GM12878 (cell line): ENCODE measurements at regions not wholly inside any gene's neighbourhood (a gene's known extent, or its start where the extent isn't known, plus 50 kb on each side); places are given as distances from the start of the nearest gene placed in this dataset.

Experiments
- ATAC-seq: fragments of 200-7000 bp; cut with Tn5 transposase; 3 replicates; pipeline ENCODE4 v1.9.1; 2020; ENCODE audit warnings: mild to moderate bottlenecking, moderate library complexity
- BruUV-seq: library from RNA; stranded (reverse); fragments of 400-500 nt; replicated peaks from 2 replicates; lab custom pipeline; 2021; lab: Mats Ljungman, UMichigan
- CTCF ChIA-PET: fragments of 300-600 bp; sonication (Branson Sonifier 250); formaldehyde crosslinking; extraction: SDS; loops from one replicate; lab custom pipeline; 2021; ENCODE audit warnings: inconsistent platforms; lab: Yijun Ruan, JAX
- POLR2A ChIA-PET: fragments of 350-600 bp; formaldehyde crosslinking; extraction: SDS; loops from one replicate; lab custom pipeline; 2021; ENCODE audit warnings: inconsistent platforms; lab: Charles Lee
- RAD21 ChIA-PET: fragments of 300-600 bp; sonication (Branson Sonifier 250); formaldehyde crosslinking; loops from one replicate; lab custom pipeline; 2023; ENCODE audit warnings: antibody characterized with exemption; ENCODE audit not compliant: unreplicated experiment; lab: Charles Lee
- SMC1A ChIA-PET: fragments of 300-600 bp; sonication (Branson Sonifier 250); formaldehyde crosslinking; loops from one replicate; lab custom pipeline; 2023; ENCODE audit not compliant: unreplicated experiment, uncharacterized antibody; lab: Charles Lee
- DNase-seq: peaks from one replicate; pipeline ENCODE4 v3.0.0-alpha.2; 2011; ENCODE audit warnings: low read depth, low spot score
- FAIRE-seq: peaks from 3 replicates; lab custom pipeline; 2011; peaks lifted over from hg19 to GRCh38; lab: Jason Lieb, UNC
- H2AFZ ChIP-seq: 2 replicates; pipeline ENCODE4 v1.6.0; 2011; ENCODE audit warnings: low read depth, low read length, control low read depth; ENCODE audit not compliant: control insufficient read depth
- H3K27ac ChIP-seq: 2 replicates; pipeline ENCODE4 v1.5.1; 2011; ENCODE audit warnings: control low read depth; ENCODE audit not compliant: control insufficient read depth, insufficient read depth
- H3K27me3 ChIP-seq, 2 experiments: replicated peaks in 1 of 2; 2 replicates each; pipeline versions ENCODE4 v1.6.0 to v1.6.1; 2011; ENCODE audit warnings: low read length in 1 of 2; ENCODE audit not compliant: control insufficient read depth in 2 of 2, insufficient read depth in 2 of 2
- H3K36me3 ChIP-seq, 2 experiments: 2 replicates each; pipeline ENCODE4 v1.5.1; 2011; ENCODE audit warnings: low read length in 1 of 2; ENCODE audit not compliant: control insufficient read depth in 2 of 2, insufficient read depth in 2 of 2
- H3K4me1 ChIP-seq: 2 replicates; pipeline ENCODE4 v1.6.1; 2011; ENCODE audit warnings: mild to moderate bottlenecking, low read length, moderate library complexity, mixed read lengths; ENCODE audit not compliant: control insufficient read depth, insufficient read depth
- H3K4me2 ChIP-seq: 2 replicates; pipeline ENCODE4 v1.6.0; 2011; ENCODE audit warnings: control low read depth; ENCODE audit not compliant: control insufficient read depth, insufficient read depth
- H3K4me3 ChIP-seq: fragments of 200-600 bp; sonication (generic); 2 replicates; pipeline ENCODE4 v1.5.1; 2016
- H3K79me2 ChIP-seq: 2 replicates; pipeline ENCODE4 v1.6.0; 2011; ENCODE audit warnings: low read length; ENCODE audit not compliant: control insufficient read depth, insufficient read depth
- H3K9ac ChIP-seq: 2 replicates; pipeline ENCODE4 v1.8.0; 2011; ENCODE audit warnings: low read length, control low read depth, mixed read lengths; ENCODE audit not compliant: control insufficient read depth, insufficient read depth
- H3K9me3 ChIP-seq: replicated peaks from 3 replicates; pipeline ENCODE4 v1.5.1; 2011; ENCODE audit warnings: mild to moderate bottlenecking, low read length; ENCODE audit not compliant: control insufficient read depth, insufficient read depth
- H4K20me1 ChIP-seq: 2 replicates; pipeline ENCODE4 v1.6.0; 2011; ENCODE audit not compliant: control insufficient read depth, insufficient read depth
- ASH2L ChIP-seq: fragments of 300-600, 200-600 bp; sonication (generic); IDR thresholded peaks from 2 replicates; pipeline ENCODE4 v1.6.1; 2017; ENCODE audit warnings: low read depth, mild to moderate bottlenecking, borderline replicate concordance
- FOXK2 ChIP-seq: fragments of 450-650 bp; IDR thresholded peaks from 2 replicates; pipeline ENCODE4 v1.6.1; 2017; ENCODE audit warnings: mild to moderate bottlenecking, moderate library complexity
- HDGF ChIP-seq: fragments of 450-650 bp; IDR thresholded peaks from 2 replicates; pipeline ENCODE4 v1.6.1; 2016; ENCODE audit warnings: antibody characterized with exemption
- IKZF1 ChIP-seq: fragments of 450-650 bp; conservative IDR thresholded peaks from 2 replicates; pipeline ENCODE4 v1.6.1; 2017; ENCODE audit warnings: antibody characterized with exemption, mild to moderate bottlenecking
- NR2F1 ChIP-seq: fragments of 450-650 bp; conservative IDR thresholded peaks from 2 replicates; pipeline ENCODE4 v1.6.1; 2017; ENCODE audit warnings: mild to moderate bottlenecking
- SMC3 ChIP-seq: IDR thresholded peaks from 2 replicates; pipeline ENCODE4 v1.6.1; 2011; ENCODE audit warnings: low read length, improper control_type of control experiment, borderline replicate concordance
- SREBF1 ChIP-seq: IDR thresholded peaks from 2 replicates; pipeline ENCODE4 v1.6.1; 2012; ENCODE audit warnings: mild to moderate bottlenecking, low read length
- WGBS: methylation state at CpG from one replicate; pipeline ENCODE4 v1.1.6; 2016; ENCODE audit warnings: low lambda C conversion rate; ENCODE audit not compliant: insufficient replicate concordance, insufficient coverage; ENCODE audit errors: missing lambda C conversion rate; 5-methylcytosine and 5-hydroxymethylcytosine counted together
- in situ Hi-C: fragments of 300-500 bp; cut with MboI; formaldehyde crosslinking; loops from 9 replicates; pipeline ENCODE4 v1.14.3; 2018; ENCODE audit warnings: mixed read lengths
- intact Hi-C: fragments of 100-400 bp; cut with micrococcal nuclease; formaldehyde crosslinking; loops from one replicate; pipeline ENCODE4 v1.14.2; 2022; ENCODE audit not compliant: unreplicated experiment
- TF ChIP-seq, protein P1 (sequence below): IDR thresholded peaks from 2 replicates; pipeline ENCODE4 v1.6.1; 2012; ENCODE audit warnings: low read depth, low read length, improper control_type of control experiment
- TF ChIP-seq, protein P2 (sequence below): fragments of 450-650 bp; IDR thresholded peaks from 2 replicates; pipeline ENCODE4 v1.6.1; 2016; ENCODE audit warnings: mild to moderate bottlenecking
- TF ChIP-seq, protein P3 (sequence below): fragments of 150-350 bp; IDR thresholded peaks from 2 replicates; pipeline ENCODE4 v1.6.1; 2016; ENCODE audit warnings: low read depth, low read length
- TF ChIP-seq, protein P4 (sequence below), 3 experiments: IDR thresholded peaks in 2 of 3; conservative IDR thresholded peaks in 1 of 3; 2 replicates each; pipeline ENCODE4 v1.5.1; 2011; ENCODE audit warnings: low read depth in 3 of 3, low read length in 3 of 3, mild to moderate bottlenecking in 3 of 3, control low read depth in 2 of 3, moderate library complexity in 2 of 3, inconsistent platforms in 1 of 3, mixed read lengths in 1 of 3; ENCODE audit not compliant: control insufficient read depth in 2 of 3, insufficient read depth in 1 of 3; ENCODE audit errors: extremely low read depth in 1 of 3

DNA sequence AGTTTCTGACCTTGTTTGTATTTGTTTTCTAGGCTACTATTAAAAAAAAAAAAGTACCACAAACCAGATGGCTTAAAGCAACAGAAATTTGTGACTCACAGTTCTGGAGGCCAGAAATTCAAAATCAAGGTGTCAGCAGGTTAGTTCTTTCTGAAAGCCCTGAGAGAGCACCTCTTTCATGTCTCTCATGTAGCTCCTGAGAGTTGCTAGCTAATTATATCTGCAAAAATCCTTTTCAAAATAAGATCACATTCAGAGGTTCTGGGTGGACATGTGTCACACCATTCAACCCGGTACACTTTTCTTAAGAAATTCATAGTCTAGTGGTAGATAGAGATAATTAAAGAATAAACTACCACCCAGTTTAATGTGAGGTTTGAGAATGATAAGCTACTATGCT, 888.6 kb downstream of the GRID1 start:
- Histone ChIP-seq H4K20me1 (no peaks in the 10 kb centered on the region), H3K27me3 (no peaks in the 10 kb centered on the region), H3K9me3 (no peaks in the 10 kb centered on the region), H3K4me2 (no peak overlapping the region), H3K9ac (no peak overlapping the region), H3K36me3 (no peaks in the 10 kb centered on the region), H2AFZ (no peak overlapping the region), H3K27ac (no peak overlapping the region), H3K79me2 (no peaks in the 10 kb centered on the region), H3K4me3 (no peak overlapping the region), H3K4me1 (no peaks in the 10 kb centered on the region)
- TF ChIP-seq, protein P1, sequence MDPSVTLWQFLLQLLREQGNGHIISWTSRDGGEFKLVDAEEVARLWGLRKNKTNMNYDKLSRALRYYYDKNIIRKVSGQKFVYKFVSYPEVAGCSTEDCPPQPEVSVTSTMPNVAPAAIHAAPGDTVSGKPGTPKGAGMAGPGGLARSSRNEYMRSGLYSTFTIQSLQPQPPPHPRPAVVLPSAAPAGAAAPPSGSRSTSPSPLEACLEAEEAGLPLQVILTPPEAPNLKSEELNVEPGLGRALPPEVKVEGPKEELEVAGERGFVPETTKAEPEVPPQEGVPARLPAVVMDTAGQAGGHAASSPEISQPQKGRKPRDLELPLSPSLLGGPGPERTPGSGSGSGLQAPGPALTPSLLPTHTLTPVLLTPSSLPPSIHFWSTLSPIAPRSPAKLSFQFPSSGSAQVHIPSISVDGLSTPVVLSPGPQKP, result no peak
- TF ChIP-seq NR2F1 (no peak), HDGF (no peak), IKZF1 (no peak)
- TF ChIP-seq, protein P2, sequence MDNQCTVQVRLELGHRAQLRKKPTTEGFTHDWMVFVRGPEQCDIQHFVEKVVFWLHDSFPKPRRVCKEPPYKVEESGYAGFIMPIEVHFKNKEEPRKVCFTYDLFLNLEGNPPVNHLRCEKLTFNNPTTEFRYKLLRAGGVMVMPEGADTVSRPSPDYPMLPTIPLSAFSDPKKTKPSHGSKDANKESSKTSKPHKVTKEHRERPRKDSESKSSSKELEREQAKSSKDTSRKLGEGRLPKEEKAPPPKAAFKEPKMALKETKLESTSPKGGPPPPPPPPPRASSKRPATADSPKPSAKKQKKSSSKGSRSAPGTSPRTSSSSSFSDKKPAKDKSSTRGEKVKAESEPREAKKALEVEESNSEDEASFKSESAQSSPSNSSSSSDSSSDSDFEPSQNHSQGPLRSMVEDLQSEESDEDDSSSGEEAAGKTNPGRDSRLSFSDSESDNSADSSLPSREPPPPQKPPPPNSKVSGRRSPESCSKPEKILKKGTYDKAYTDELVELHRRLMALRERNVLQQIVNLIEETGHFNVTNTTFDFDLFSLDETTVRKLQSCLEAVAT, result no peak
- FAIRE-seq, result no peak
- intact Hi-C loops, result no loop called here
- no peak for ATAC-seq
- no TSS peak for BruUV-seq
- ChIA-PET CTCF (no interaction called here), RAD21 (no interaction called here), POLR2A (no interaction called here), SMC1A (no interaction called here)
- no peak for DNase-seq
- in situ Hi-C loops, result no loop called here
- WGBS, result 0% methylated on average over 1 of the region's 1 CpG

DNA sequence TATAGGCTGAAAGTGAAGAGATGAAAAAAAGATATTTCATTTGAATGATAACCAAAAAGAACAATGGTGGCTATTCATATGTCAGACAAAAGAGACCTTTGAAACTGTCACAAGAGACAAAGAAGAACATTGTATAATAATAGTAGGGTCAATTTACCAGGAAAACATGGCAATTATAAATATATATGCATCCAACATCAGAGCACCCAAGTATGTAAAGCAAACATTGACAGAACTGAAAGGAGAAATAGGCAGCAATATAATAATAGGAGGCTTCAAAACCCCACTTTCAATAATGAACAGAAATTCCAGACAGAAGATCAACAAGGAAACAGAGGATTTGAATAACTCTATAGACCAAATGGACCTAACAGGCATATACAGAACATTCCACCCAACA, 876.2 kb downstream of the GRID1 start:
- BruUV-seq, result no TSS peak
- H3K9me3 ChIP-seq, result no peaks in the 10 kb centered on the region
- in situ Hi-C loops, result no loop called here
- SMC1A ChIA-PET, result no interaction called here
- no peak overlapping the region for H3K4me2 ChIP-seq
- H3K27ac ChIP-seq, result no peak overlapping the region
- no peaks in the 10 kb centered on the region for H4K20me1 ChIP-seq
- no peak overlapping the region for H3K4me3 ChIP-seq
- no peak for ATAC-seq
- no peak overlapping the region for H2AFZ ChIP-seq
- POLR2A ChIA-PET, result no interaction called here
- H3K79me2 ChIP-seq, result no peaks in the 10 kb centered on the region
- H3K27me3 ChIP-seq, result no peaks in the 10 kb centered on the region
- no peak for FAIRE-seq
- RAD21 ChIA-PET, result no interaction called here
- intact Hi-C loops, result no loop called here
- no peak for DNase-seq
- CTCF ChIA-PET, result no interaction called here
- no peak overlapping the region for H3K9ac ChIP-seq
- H3K36me3 ChIP-seq, result no peaks in the 10 kb centered on the region
- no peaks in the 10 kb centered on the region for H3K4me1 ChIP-seq
- no peak for TF ChIP-seq SREBF1
- TF ChIP-seq SMC3, result no peak
- TF ChIP-seq ASH2L, result no peak
- TF ChIP-seq FOXK2, result no peak
- TF ChIP-seq, protein P3, sequence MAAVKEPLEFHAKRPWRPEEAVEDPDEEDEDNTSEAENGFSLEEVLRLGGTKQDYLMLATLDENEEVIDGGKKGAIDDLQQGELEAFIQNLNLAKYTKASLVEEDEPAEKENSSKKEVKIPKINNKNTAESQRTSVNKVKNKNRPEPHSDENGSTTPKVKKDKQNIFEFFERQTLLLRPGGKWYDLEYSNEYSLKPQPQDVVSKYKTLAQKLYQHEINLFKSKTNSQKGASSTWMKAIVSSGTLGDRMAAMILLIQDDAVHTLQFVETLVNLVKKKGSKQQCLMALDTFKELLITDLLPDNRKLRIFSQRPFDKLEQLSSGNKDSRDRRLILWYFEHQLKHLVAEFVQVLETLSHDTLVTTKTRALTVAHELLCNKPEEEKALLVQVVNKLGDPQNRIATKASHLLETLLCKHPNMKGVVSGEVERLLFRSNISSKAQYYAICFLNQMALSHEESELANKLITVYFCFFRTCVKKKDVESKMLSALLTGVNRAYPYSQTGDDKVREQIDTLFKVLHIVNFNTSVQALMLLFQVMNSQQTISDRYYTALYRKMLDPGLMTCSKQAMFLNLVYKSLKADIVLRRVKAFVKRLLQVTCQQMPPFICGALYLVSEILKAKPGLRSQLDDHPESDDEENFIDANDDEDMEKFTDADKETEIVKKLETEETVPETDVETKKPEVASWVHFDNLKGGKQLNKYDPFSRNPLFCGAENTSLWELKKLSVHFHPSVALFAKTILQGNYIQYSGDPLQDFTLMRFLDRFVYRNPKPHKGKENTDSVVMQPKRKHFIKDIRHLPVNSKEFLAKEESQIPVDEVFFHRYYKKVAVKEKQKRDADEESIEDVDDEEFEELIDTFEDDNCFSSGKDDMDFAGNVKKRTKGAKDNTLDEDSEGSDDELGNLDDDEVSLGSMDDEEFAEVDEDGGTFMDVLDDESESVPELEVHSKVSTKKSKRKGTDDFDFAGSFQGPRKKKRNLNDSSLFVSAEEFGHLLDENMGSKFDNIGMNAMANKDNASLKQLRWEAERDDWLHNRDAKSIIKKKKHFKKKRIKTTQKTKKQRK, result no peak
- TF ChIP-seq, protein P4, sequence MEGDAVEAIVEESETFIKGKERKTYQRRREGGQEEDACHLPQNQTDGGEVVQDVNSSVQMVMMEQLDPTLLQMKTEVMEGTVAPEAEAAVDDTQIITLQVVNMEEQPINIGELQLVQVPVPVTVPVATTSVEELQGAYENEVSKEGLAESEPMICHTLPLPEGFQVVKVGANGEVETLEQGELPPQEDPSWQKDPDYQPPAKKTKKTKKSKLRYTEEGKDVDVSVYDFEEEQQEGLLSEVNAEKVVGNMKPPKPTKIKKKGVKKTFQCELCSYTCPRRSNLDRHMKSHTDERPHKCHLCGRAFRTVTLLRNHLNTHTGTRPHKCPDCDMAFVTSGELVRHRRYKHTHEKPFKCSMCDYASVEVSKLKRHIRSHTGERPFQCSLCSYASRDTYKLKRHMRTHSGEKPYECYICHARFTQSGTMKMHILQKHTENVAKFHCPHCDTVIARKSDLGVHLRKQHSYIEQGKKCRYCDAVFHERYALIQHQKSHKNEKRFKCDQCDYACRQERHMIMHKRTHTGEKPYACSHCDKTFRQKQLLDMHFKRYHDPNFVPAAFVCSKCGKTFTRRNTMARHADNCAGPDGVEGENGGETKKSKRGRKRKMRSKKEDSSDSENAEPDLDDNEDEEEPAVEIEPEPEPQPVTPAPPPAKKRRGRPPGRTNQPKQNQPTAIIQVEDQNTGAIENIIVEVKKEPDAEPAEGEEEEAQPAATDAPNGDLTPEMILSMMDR (IDR thresholded peaks at IDR 0.05 in 2 of 3, conservative IDR thresholded peaks at IDR 0.05 in 1 of 3; ENCODE audit: control insufficient read depth in 2 of 3, extremely low read depth in 1 of 3, insufficient read depth in 1 of 3, low read depth in 3 of 3, low read length in 3 of 3), result no peak
